Anterior cingulate cortex (tissue), 58 donors: ENCODE measurements at regions not wholly inside any gene's neighbourhood (a gene's known extent, or its start where the extent isn't known, plus 50 kb on each side); places are given as distances from the start of the nearest gene placed in this dataset.
"Not testable (repeated sequence)": the region's sequence is repeated elsewhere in the genome, so short reads cannot be mapped to it uniquely, and the experiment has no call there.

Experiments used
- DNase-seq, 58 donors: peaks; one replicate each; lab custom pipeline; 2025; lab: John Stamatoyannopoulos, UW

- DNase-seq, result no peak
These were observed 165.7 kb upstream of the IRF2BP2 start for GRCh38 chr1:234775477-234776246.

DNA sequence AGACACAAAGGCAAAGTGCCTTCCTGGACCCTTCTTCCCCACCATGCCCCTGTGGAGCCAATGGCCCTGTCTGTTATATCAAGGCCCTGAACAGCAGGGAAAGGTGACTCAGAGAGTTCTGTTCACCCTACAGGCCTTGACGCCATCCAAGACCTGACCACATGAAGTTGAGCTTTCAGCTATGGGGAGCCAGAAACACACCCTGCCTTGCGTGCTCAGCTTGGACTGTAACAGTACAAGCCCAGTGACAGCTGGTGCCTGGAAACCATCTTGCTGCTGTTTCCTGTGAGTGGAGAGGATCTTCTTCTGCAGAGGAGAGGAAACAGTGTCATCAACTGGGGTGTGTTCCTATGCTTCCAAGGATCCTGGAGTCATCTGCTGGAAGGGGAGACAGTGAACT lies 165.0 kb upstream of the IRF2BP2 start:
- DNase-seq, result no peak

DNA sequence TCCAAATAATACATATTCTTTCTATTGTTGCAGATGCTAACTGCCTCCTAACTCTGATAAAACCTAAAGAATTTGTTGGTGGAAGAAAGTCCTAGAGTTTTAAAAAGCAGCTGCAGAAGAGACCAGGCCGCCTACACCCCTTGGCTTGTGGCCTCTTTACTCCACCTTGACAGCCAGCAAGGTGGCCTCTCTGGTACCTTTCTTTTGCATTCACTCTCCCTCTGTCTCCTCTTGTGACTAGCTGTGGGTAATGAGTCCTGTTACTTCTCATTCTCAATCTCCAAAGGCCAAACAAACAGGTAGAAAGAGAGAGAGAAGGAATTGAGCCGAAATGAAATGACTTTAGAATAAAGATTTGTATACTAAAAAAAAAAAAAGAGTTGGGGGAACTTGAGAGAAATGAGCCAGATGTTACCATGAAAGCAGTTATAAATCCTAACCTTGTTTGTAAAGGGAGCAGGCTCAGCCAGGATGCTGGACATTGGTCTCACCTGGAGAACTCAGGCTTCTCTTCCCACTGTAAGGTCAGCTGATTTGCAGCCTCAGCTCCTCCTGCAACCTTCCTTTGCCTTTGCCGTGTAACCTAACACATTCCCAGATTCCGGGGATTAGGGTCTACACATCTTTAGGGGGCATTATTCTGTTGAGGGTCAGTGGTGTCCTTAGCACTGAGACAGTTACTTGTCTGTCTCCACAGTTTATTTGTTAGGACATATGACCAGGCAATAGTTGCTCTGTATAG lies 164.1 kb upstream of the IRF2BP2 start:
- DNase-seq, result no peak

DNA sequence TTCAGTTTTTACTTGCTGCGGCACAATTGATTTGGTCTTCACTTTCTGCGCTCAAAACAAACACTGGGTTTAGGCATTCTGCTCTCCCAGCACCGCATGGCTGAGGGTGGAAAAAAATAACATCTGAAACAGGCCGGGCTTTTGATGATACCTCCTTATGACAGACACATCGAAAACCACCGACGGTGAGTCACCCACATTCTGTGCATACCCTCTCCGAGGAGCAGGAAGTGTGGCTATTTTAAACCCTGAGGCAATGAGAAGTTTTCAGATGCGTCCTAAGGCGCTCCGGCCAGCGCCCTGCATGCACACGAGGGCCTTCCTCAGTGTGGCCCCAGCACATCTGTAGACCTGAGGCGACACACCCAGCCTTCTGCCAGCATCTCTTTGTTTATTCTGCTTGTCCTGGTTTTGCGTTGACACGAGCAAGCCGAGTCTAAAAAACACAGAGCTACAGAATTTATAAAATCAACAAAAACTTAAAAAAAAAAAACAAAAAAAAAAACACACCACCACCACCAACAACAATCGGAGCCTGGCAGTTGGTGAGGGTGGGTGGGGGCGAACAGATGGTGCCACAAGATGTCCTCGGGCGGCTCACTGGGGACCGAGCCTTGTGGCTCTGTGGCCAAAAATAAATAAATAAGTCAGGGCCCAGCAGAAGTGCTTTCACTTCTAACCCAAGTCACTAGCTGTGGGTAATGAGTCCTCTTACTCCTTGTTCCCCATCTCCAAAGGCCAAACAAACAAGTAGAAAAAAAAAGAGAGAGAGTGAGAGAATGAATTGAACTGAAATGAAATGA lies 162.6 kb upstream of the IRF2BP2 start:
- DNase-seq, result peak in 7 of 58 donors; percentile 10 to 45 (median 21)

GRCh38 chr1:234771642-234772344 lies 161.8 kb upstream of the IRF2BP2 start:
- no peak for DNase-seq

GRCh38 chr1:234770924-234771540 lies 161.1 kb upstream of the IRF2BP2 start:
- DNase-seq, result no peak

DNA sequence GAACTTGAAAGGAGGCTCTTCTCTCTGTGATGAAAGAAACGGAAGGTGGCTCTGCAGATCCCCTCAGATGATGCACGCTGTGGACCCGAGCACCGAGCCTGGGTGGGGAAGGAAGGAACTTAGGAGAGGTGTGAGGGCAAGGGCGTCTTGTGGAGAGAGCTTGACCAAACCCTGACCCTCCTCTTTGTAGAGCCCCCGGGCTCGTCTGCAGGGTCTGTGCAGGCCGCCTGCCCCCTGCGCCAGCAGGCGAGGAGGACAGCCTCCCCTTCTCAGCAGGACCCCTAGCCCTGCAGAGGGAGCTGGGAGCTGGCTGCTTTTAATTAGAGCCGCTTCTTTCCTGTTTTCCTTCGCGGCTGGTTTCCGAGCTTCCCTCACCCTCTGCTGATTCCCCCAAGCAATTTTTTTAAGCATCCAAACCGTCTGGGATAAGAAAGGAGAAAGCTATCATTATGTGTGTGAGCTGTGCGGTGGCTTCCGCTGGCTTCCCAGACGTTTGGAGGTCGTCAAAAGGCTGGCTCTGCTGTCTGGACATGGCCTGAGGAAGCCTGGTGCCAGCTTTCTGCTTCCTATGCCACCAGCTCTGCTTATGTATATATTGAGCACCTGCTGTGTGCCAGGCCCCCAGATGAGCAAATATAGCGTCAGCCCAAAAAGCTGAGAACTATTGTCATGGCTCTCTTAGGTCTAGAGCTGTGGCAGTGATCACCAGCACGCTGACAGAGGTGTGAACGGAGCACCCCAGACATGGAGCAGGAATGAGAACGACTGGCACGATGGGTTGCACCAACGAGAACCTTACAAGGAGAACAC lies 160.2 kb upstream of the IRF2BP2 start:
- no peak for DNase-seq

- no peak for DNase-seq
These were observed 159.5 kb upstream of the IRF2BP2 start for GRCh38 chr1:234769284-234769985.

GRCh38 chr1:234768569-234769283 lies 158.7 kb upstream of the IRF2BP2 start:
- no peak for DNase-seq

GRCh38 chr1:234768171-234768568 lies 158.2 kb upstream of the IRF2BP2 start:
- no peak for DNase-seq

- DNase-seq, result no peak
These were observed 155.7 kb upstream of the IRF2BP2 start for GRCh38 chr1:234765672-234766071.

GRCh38 chr1:234765181-234765580 lies 155.2 kb upstream of the IRF2BP2 start:
- no peak for DNase-seq

DNA sequence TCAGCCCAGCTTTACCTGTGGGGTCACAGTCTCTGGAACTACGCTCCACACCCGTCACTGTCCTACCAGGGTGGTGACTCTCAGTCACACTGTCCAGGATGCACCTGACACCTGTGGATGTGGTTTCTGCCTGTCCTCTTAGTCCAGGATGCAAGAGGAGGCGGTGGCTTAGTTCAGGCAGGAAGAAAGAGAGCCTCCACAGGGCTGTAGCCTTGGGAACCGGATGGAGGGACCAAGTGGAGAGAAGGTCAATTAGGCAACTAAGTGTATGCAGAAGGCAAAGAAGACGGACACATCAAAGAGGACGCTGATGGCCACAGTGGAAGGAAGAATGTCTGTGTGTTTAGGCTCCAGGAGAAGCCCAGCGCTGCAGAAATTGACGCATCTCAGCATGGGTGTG lies 153.9 kb upstream of the IRF2BP2 start:
- no peak for DNase-seq

GRCh38 chr1:234763367-234763766 lies 153.4 kb upstream of the IRF2BP2 start:
- no peak for DNase-seq

- DNase-seq, result not testable (repeated sequence)
These were observed 152.1 kb upstream of the IRF2BP2 start for GRCh38 chr1:234762127-234762526.

- DNase-seq, result no peak
These were observed 150.3 kb upstream of the IRF2BP2 start for GRCh38 chr1:234760303-234760723.

- DNase-seq, result no peak
These were observed 149.9 kb upstream of the IRF2BP2 start for GRCh38 chr1:234759888-234760287.

- DNase-seq, result no peak
These were observed 148.9 kb upstream of the IRF2BP2 start for GRCh38 chr1:234758851-234759250.
